Thymus (tissue), 11 donors: ENCODE measurements at regions not wholly inside any gene's neighbourhood (a gene's known extent, or its start where the extent isn't known, plus 50 kb on each side); places are given as distances from the start of the nearest gene placed in this dataset.
"Not testable (repeated sequence)": the region's sequence is repeated elsewhere in the genome, so short reads cannot be mapped to it uniquely, and the experiment has no call there.

Experiments
- DNase-seq, 9 donors: peaks; one replicate each; pipeline ENCODE4 v3.0.0-alpha.2; 2013; ENCODE audit warnings: low spot score in 9 of 9, low read depth in 6 of 9, missing footprints in 1 of 9
- H3K27ac ChIP-seq, 2 donors: one replicate each; pipeline ENCODE4 v1.5.1; 2013; ENCODE audit warnings: control low read depth in 1 of 2, low read depth in 1 of 2, low read length in 1 of 2, mild to moderate bottlenecking in 1 of 2, moderate library complexity in 1 of 2
- H3K27me3 ChIP-seq, 2 donors: one replicate each; pipeline ENCODE4 v1.5.1; 2013; ENCODE audit warnings: low read length in 1 of 2; ENCODE audit not compliant: control insufficient read depth in 2 of 2, insufficient read depth in 1 of 2
- H3K36me3 ChIP-seq, 2 donors: one replicate each; pipeline ENCODE4 v1.5.1; 2013; ENCODE audit warnings: low read length in 1 of 2, mild to moderate bottlenecking in 1 of 2, moderate library complexity in 1 of 2; ENCODE audit not compliant: control insufficient read depth in 2 of 2, insufficient read depth in 2 of 2
- H3K4me1 ChIP-seq, 2 donors: one replicate each; pipeline ENCODE4 v1.5.1; 2013; ENCODE audit warnings: low read length in 2 of 2; ENCODE audit not compliant: control insufficient read depth in 2 of 2, insufficient read depth in 2 of 2
- H3K4me3 ChIP-seq, 2 donors: one replicate each; pipeline ENCODE4 v1.5.1; 2013; ENCODE audit warnings: low read length in 2 of 2, control low read depth in 1 of 2, mild to moderate bottlenecking in 1 of 2
- H3K9me3 ChIP-seq, 2 donors: one replicate each; pipeline ENCODE4 v1.5.1; 2013; ENCODE audit warnings: low read length in 1 of 2, mild to moderate bottlenecking in 1 of 2; ENCODE audit not compliant: control insufficient read depth in 2 of 2, insufficient read depth in 1 of 2
- WGBS: extraction: QIAGEN DNeasy Blood & Tissue Kit; methylation state at CpG from one replicate; pipeline ENCODE4 v1.1.7; 2013; 5-methylcytosine and 5-hydroxymethylcytosine counted together
- donor health status: healthy.

GRCh38 chr12:113719911-113720591 is 246.1 kb downstream of the RBM19 start:
- no peaks in the 10 kb centered on the region for H3K27me3 ChIP-seq
- no peak for DNase-seq
- no peaks in the 10 kb centered on the region for H3K36me3 ChIP-seq
- no peak overlapping the region for H3K4me3 ChIP-seq
- no peaks in the 10 kb centered on the region for H3K9me3 ChIP-seq
- no peaks in the 10 kb centered on the region for H3K4me1 ChIP-seq
- WGBS = 96% methylated on average over 8 of the region's 8 CpGs
- H3K27ac ChIP-seq = no peak overlapping the region

- H3K27ac ChIP-seq = no peak overlapping the region
- H3K36me3 ChIP-seq = no peaks in the 10 kb centered on the region
- DNase-seq = no peak
- no peaks in the 10 kb centered on the region for H3K27me3 ChIP-seq
- 93% methylated on average over 2 of the region's 2 CpGs for whole genome bisulfite sequencing
- no peaks in the 10 kb centered on the region for H3K4me1 ChIP-seq
- no peak overlapping the region for H3K4me3 ChIP-seq
- H3K9me3 ChIP-seq = no peaks in the 10 kb centered on the region
Measured at GRCh38 chr12:113713156-113713555, 241.5 kb upstream of the LHX5 start.

- no peak overlapping the region for H3K4me3 ChIP-seq
- H3K36me3 ChIP-seq = no peaks in the 10 kb centered on the region
- WGBS = 95% methylated on average over 5 of the region's 5 CpGs
- no peaks in the 10 kb centered on the region for H3K4me1 ChIP-seq
- DNase-seq = no peak
- H3K27me3 ChIP-seq = no peaks in the 10 kb centered on the region
- no peak overlapping the region for H3K27ac ChIP-seq
- no peaks in the 10 kb centered on the region for H3K9me3 ChIP-seq
Measured at GRCh38 chr12:113712481-113712880, 240.8 kb upstream of the LHX5 start.

GRCh38 chr12:113710216-113710615 is 238.5 kb upstream of the LHX5 start:
- H3K27ac ChIP-seq = no peak overlapping the region

GRCh38 chr12:113709456-113709855 is 237.8 kb upstream of the LHX5 start:
- Histone ChIP-seq H3K4me3 (no peak overlapping the region), H3K9me3 (no peaks in the 10 kb centered on the region), H3K27ac (no peak overlapping the region), H3K36me3 (no peaks in the 10 kb centered on the region), H3K27me3 (peaks cover 0 to 2% of the 10 kb centered on the region in 2 donors), H3K4me1 (no peaks in the 10 kb centered on the region)
- 92% methylated on average over 3 of the region's 3 CpGs for WGBS
- no peak for DNase-seq

More at GRCh38 chr12:113710216-113710615, 238.5 kb upstream of the LHX5 start:
- WGBS = 68% methylated on average over 5 of the region's 5 CpGs
- Histone ChIP-seq H3K36me3 (no peaks in the 10 kb centered on the region), H3K9me3 (no peaks in the 10 kb centered on the region), H3K4me3 (no peak overlapping the region), H3K4me1 (no peaks in the 10 kb centered on the region), H3K27me3 (no peaks in the 10 kb centered on the region)
- DNase-seq = no peak

- WGBS = 77% methylated on average over 11 of the region's 11 CpGs
- Histone ChIP-seq H3K4me3 (no peak overlapping the region), H3K9me3 (no peaks in the 10 kb centered on the region), H3K4me1 (no peaks in the 10 kb centered on the region), H3K27me3 (peaks cover 0 to 2% of the 10 kb centered on the region in 2 donors), H3K27ac (no peak overlapping the region), H3K36me3 (no peaks in the 10 kb centered on the region)
- DNase-seq = no peak
Measured at GRCh38 chr12:113702836-113703235, 231.2 kb upstream of the LHX5 start.

- H3K9me3 ChIP-seq = no peaks in the 10 kb centered on the region
- H3K4me3 ChIP-seq = no peak overlapping the region
- DNase-seq = no peak
- H3K27me3 ChIP-seq = peaks cover 0 to 2% of the 10 kb centered on the region in 2 donors
- no peaks in the 10 kb centered on the region for H3K36me3 ChIP-seq
- no peaks in the 10 kb centered on the region for H3K4me1 ChIP-seq
- 88% methylated on average over 4 of the region's 4 CpGs for WGBS
- H3K27ac ChIP-seq = no peak overlapping the region
Measured at GRCh38 chr12:113702276-113702675, 230.6 kb upstream of the LHX5 start.

GRCh38 chr12:113700943-113701342 is 229.3 kb upstream of the LHX5 start:
- Histone ChIP-seq H3K4me3 (no peak overlapping the region), H3K36me3 (no peaks in the 10 kb centered on the region), H3K27ac (no peak overlapping the region), H3K4me1 (no peaks in the 10 kb centered on the region), H3K9me3 (no peaks in the 10 kb centered on the region), H3K27me3 (peaks cover 0 to 2% of the 10 kb centered on the region in 2 donors)
- no peak for DNase-seq
- WGBS = 22% methylated on average over 5 of the region's 5 CpGs

GRCh38 chr12:113699984-113700383 is 228.3 kb upstream of the LHX5 start:
- H3K4me1 ChIP-seq, H3K27me3 ChIP-seq, H3K27ac ChIP-seq, H3K4me3 ChIP-seq, H3K9me3 ChIP-seq, H3K36me3 ChIP-seq, DNase-seq: not testable (repeated sequence)
- 62% methylated on average over 3 of the region's 3 CpGs for WGBS
